Lung (tissue), 11 donors: ENCODE measurements at regions not wholly inside any gene's neighbourhood (a gene's known extent, or its start where the extent isn't known, plus 50 kb on each side); places are given as distances from the start of the nearest gene placed in this dataset.

ENCODE experiments used
- ATAC-seq: fragments of 200-7000 bp; cut with Tn5 transposase; one replicate; pipeline ENCODE4 v1.9.1; 2020; ENCODE audit warnings: moderate number of reproducible peaks; ENCODE audit not compliant: insufficient read depth, low FRiP score
- DNase-seq, 3 donors: peaks; one replicate each; pipeline ENCODE4 v3.0.0-alpha.2; 2013 to 2017
- H3K27ac ChIP-seq, 2 donors: one replicate each; pipeline ENCODE4 v1.5.1; 2013; ENCODE audit warnings: mild to moderate bottlenecking in 2 of 2, moderate library complexity in 2 of 2, control low read depth in 1 of 2, inconsistent platforms in 1 of 2, low read depth in 1 of 2, low read length in 1 of 2
- H3K27me3 ChIP-seq, 3 donors: one replicate each; pipeline ENCODE4 v1.5.1; 2013; ENCODE audit warnings: low read length in 2 of 3; ENCODE audit not compliant: control insufficient read depth in 3 of 3, insufficient read depth in 3 of 3
- H3K36me3 ChIP-seq, 4 donors: one replicate each; pipeline ENCODE4 v1.5.1; 2013; ENCODE audit warnings: low read length in 4 of 4, mild to moderate bottlenecking in 1 of 4, moderate library complexity in 1 of 4; ENCODE audit not compliant: control insufficient read depth in 4 of 4, insufficient read depth in 4 of 4
- H3K4me1 ChIP-seq, 5 donors: one replicate each; pipeline ENCODE4 v1.5.1; 2013; ENCODE audit warnings: low read length in 5 of 5, mild to moderate bottlenecking in 2 of 5, moderate library complexity in 1 of 5; ENCODE audit not compliant: control insufficient read depth in 5 of 5, insufficient read depth in 5 of 5
- H3K4me3 ChIP-seq: one replicate; pipeline ENCODE4 v1.5.1; 2013; ENCODE audit warnings: mild to moderate bottlenecking, control low read depth, moderate library complexity
- H3K9ac ChIP-seq, 2 donors: one replicate each; pipeline ENCODE4 v1.5.1; 2013; ENCODE audit warnings: low read length in 2 of 2, control low read depth in 1 of 2; ENCODE audit not compliant: insufficient read depth in 1 of 2
- H3K9me3 ChIP-seq, 4 donors: one replicate each; pipeline ENCODE4 v1.5.1; 2013; ENCODE audit warnings: low read length in 3 of 4, mild to moderate bottlenecking in 1 of 4, moderate library complexity in 1 of 4; ENCODE audit not compliant: control insufficient read depth in 4 of 4, insufficient read depth in 3 of 4
- WGBS, 2 donors: extraction: QIAGEN DNeasy Blood & Tissue Kit; methylation state at CpG; one replicate each; pipeline ENCODE4 v1.1.7; 2013; 5-methylcytosine and 5-hydroxymethylcytosine counted together
- TF ChIP-seq, protein P1 (sequence below): IDR thresholded peaks from 2 replicates; pipeline ENCODE4 v1.5.1; 2012; ENCODE audit warnings: mild to moderate bottlenecking; ENCODE audit errors: control extremely low read depth, extremely low read depth
- donor health status: control.
- donor health status: control.
- donor health status: Bipolar disorder and iron deficiency.
- donor health status: healthy.
- donor health status: DM: yes; HTN: yes; CAD: no.

DNA sequence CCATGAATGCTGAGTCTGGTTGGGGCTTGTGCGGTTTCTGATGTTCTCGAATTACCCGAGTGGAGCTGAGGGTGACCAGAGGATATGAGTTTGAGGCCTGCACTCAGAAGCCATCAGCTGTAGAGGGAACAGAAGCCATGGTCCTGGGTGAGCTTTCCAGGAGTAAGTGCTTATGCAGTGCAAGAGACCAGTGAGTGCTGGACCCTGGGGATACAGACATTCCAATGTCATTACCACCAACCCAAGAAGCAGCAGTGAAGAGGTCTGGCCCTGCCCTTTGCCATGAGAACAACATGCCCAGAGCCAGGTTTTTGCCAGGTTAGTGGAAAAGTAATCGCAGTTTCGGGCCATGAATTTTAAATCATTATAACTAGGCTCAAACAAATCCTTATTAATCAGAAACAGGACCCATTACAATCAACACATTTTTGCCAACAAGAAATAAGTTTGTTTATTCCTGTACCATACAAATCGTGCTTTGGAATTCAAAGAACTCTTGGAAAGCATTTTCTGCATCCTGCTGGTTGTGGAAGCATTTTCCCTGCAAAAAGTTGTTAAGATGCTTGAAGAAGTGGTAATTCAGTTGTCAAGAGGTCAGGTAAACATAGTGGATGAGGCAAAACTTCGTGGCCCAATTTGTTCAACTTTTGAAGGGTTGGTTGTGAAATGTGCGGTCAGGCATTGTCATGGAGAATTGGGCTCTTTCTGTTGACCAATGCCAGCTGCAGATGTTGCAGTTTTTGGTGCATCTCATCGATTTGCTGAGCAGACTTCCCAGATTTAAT is 154.6 kb downstream of the SYK start:
- Histone ChIP-seq H3K27ac (no peak overlapping the region), H3K4me3 (no peak overlapping the region), H3K27me3 (no peaks in the 10 kb centered on the region), H3K9ac (no peak overlapping the region), H3K4me1 (peaks cover 0 to 2% (median 0%) of the 10 kb centered on the region in 5 donors), H3K36me3 (no peaks in the 10 kb centered on the region), H3K9me3 (peaks cover 0 to 4% (median 0%) of the 10 kb centered on the region in 4 donors)
- TF ChIP-seq, protein P1, sequence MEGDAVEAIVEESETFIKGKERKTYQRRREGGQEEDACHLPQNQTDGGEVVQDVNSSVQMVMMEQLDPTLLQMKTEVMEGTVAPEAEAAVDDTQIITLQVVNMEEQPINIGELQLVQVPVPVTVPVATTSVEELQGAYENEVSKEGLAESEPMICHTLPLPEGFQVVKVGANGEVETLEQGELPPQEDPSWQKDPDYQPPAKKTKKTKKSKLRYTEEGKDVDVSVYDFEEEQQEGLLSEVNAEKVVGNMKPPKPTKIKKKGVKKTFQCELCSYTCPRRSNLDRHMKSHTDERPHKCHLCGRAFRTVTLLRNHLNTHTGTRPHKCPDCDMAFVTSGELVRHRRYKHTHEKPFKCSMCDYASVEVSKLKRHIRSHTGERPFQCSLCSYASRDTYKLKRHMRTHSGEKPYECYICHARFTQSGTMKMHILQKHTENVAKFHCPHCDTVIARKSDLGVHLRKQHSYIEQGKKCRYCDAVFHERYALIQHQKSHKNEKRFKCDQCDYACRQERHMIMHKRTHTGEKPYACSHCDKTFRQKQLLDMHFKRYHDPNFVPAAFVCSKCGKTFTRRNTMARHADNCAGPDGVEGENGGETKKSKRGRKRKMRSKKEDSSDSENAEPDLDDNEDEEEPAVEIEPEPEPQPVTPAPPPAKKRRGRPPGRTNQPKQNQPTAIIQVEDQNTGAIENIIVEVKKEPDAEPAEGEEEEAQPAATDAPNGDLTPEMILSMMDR: no peak
- DNase-seq (no peak), ATAC-seq (no peak)
- 62 to 86% methylated on average over 9 of the region's 9 CpGs for WGBS, 2 donors

DNA sequence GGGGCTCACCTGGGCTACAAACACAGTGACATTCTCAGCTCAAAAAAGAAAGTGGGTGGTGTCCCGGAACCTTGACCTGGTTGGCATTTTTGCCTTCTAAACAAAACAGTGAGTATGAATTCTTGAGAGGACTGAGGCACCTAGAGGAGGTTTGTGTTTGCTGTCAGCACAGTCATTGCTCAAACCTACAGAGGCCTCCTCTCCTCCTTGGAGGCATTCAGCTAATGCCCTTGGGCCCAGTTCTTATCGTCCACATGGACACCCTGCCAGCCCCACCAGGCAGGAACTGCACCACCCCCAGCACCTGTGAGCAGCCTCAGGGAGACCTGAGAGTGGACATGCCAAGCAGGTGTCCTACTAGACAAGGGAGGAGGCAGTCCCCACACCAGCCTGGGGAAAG is 156.7 kb downstream of the SYK start:
- Histone ChIP-seq H3K27ac (no peak overlapping the region), H3K4me1 (peaks cover 0 to 2% (median 0%) of the 10 kb centered on the region in 5 donors), H3K9me3 (peaks cover 0 to 4% (median 0%) of the 10 kb centered on the region in 4 donors), H3K27me3 (no peaks in the 10 kb centered on the region), H3K9ac (no peak overlapping the region), H3K4me3 (peak overlapping the region; percentile 10), H3K36me3 (no peaks in the 10 kb centered on the region)
- 70 to 91% methylated on average over 2 of the region's 2 CpGs for WGBS, 2 donors
- DNase-seq (no peak), ATAC-seq (no peak)
- TF ChIP-seq, protein P1: no peak

DNA sequence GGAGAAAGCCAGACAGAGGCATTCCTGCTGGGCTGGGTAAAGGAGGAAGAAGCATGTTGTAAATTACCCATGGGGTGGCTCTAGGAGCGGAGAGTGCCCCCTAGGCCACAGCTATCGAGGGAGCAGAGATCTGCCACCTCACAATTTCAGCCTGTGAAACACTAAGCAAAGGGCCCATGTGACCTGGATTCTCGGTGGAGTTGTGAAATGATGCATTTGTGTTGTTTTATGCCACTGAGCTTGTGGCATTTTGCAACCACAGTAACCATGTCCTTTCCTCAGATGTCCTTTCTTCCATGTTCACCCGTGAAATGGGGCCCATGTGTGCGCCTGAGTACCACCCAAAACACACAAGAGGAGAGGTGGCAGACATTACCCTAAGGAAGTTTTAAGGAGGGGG is 159.3 kb downstream of the SYK start:
- no peak overlapping the region for H3K4me3 ChIP-seq
- TF ChIP-seq, protein P1: no peak
- H3K27ac ChIP-seq: no peak overlapping the region
- H3K27me3 ChIP-seq: no peaks in the 10 kb centered on the region
- DNase-seq (no peak), ATAC-seq (no peak)
- H3K9me3 ChIP-seq: peaks cover 0 to 2% (median 0%) of the 10 kb centered on the region in 4 donors
- no peak overlapping the region for H3K9ac ChIP-seq
- 53 to 54% methylated on average over 5 of the region's 5 CpGs for WGBS, 2 donors
- H3K4me1 ChIP-seq: peaks cover 0 to 3% (median 0%) of the 10 kb centered on the region in 5 donors
- no peaks in the 10 kb centered on the region for H3K36me3 ChIP-seq
